HepG2 (cell line): ENCODE measurements at regions not wholly inside any gene's neighbourhood (a gene's known extent, or its start where the extent isn't known, plus 50 kb on each side); places are given as distances from the start of the nearest gene placed in this dataset.

ENCODE experiments used
- DMTF1 ChIP-seq: sonication (generic); formaldehyde crosslinking; IDR thresholded peaks from 2 replicates; pipeline ENCODE4 v1.4.0; 2020; ENCODE audit warnings: mild to moderate bottlenecking, missing genetic modification reagents
- ESRRA ChIP-seq: sonication (generic); formaldehyde crosslinking; IDR thresholded peaks from 2 replicates; pipeline ENCODE4 v1.5.1; 2020; ENCODE audit warnings: mild to moderate bottlenecking, low read depth, missing genetic modification reagents
- ETV6 ChIP-seq: sonication (generic); formaldehyde crosslinking; conservative IDR thresholded peaks from 2 replicates; pipeline ENCODE4 v1.4.0; 2020; ENCODE audit warnings: missing genetic modification reagents
- HNRNPL ChIP-seq: fragments of 200-400 bp; formaldehyde crosslinking; IDR thresholded peaks from 2 replicates; pipeline ENCODE4 v1.6.1; 2017; ENCODE audit warnings: mild to moderate bottlenecking, low read depth, low read length
- IKZF5 ChIP-seq: IDR thresholded peaks from 2 replicates; pipeline ENCODE4 v1.6.1; 2018; ENCODE audit warnings: missing genetic modification reagents, mild to moderate bottlenecking, missing compliant biosample characterization
- NFKB2 ChIP-seq: sonication (generic); formaldehyde crosslinking; IDR thresholded peaks from 2 replicates; pipeline ENCODE4 v1.4.0; 2020; ENCODE audit warnings: missing genetic modification reagents, borderline replicate concordance
- NPAS2 ChIP-seq: sonication (generic); formaldehyde crosslinking; IDR thresholded peaks from 2 replicates; pipeline ENCODE4 v1.8.0; 2022; ENCODE audit warnings: mild to moderate bottlenecking, missing genetic modification reagents, borderline replicate concordance
- PCBP1 ChIP-seq: fragments of 200-400 bp; formaldehyde crosslinking; IDR thresholded peaks from 2 replicates; pipeline ENCODE4 v1.6.1; 2017; ENCODE audit warnings: mild to moderate bottlenecking, low read depth, low read length, borderline replicate concordance
- PHF5A ChIP-seq: IDR thresholded peaks from one replicate; pipeline ENCODE4 v1.6.1; 2018; ENCODE audit warnings: low read depth, missing genetic modification reagents; ENCODE audit not compliant: unreplicated experiment
- RARA ChIP-seq: IDR thresholded peaks from 2 replicates; pipeline ENCODE4 v1.6.1; 2016; ENCODE audit warnings: missing genetic modification reagents, missing compliant biosample characterization
- SRSF1 ChIP-seq: fragments of 200-400 bp; formaldehyde crosslinking; optimal IDR thresholded peaks from 2 replicates; pipeline ENCODE3; 2017; ENCODE audit warnings: mild to moderate bottlenecking, low read depth, low read length, moderate library complexity
- THRA ChIP-seq: sonication (generic); formaldehyde crosslinking; IDR thresholded peaks from 2 replicates; pipeline ENCODE4 v1.4.0; 2020; ENCODE audit warnings: missing genetic modification reagents, borderline replicate concordance
- YEATS2 ChIP-seq: sonication (generic); formaldehyde crosslinking; IDR thresholded peaks from 2 replicates; pipeline ENCODE4 v1.4.0; 2020; ENCODE audit warnings: missing genetic modification reagents, borderline replicate concordance
- ZBTB38 ChIP-seq: sonication (generic); formaldehyde crosslinking; IDR thresholded peaks from 2 replicates; pipeline ENCODE4 v1.5.1; 2020; ENCODE audit warnings: mild to moderate bottlenecking, missing genetic modification reagents
- ZBTB46 ChIP-seq: sonication (generic); formaldehyde crosslinking; IDR thresholded peaks from 2 replicates; pipeline ENCODE4 v1.4.0; 2020; ENCODE audit warnings: mild to moderate bottlenecking, missing genetic modification reagents, borderline replicate concordance
- ZFP91 ChIP-seq: sonication (generic); formaldehyde crosslinking; IDR thresholded peaks from 2 replicates; pipeline ENCODE4 v1.9.0; 2022; ENCODE audit warnings: missing genetic modification reagents, mild to moderate bottlenecking, borderline replicate concordance
- ZNF253 ChIP-seq: sonication (generic); formaldehyde crosslinking; IDR thresholded peaks from 2 replicates; pipeline ENCODE4 v1.8.0; 2022; ENCODE audit warnings: mild to moderate bottlenecking, missing genetic modification reagents, borderline replicate concordance
- ZNF282 ChIP-seq: fragments of 450-650 bp; IDR thresholded peaks from 2 replicates; pipeline ENCODE4 v1.6.1; 2018; ENCODE audit not compliant: partially characterized antibody
- ZNF879 ChIP-seq: sonication (generic); formaldehyde crosslinking; IDR thresholded peaks from 2 replicates; pipeline ENCODE4 v1.8.1; 2023; ENCODE audit warnings: missing genetic modification reagents
- ZNF891 ChIP-seq: sonication (generic); formaldehyde crosslinking; IDR thresholded peaks from 2 replicates; pipeline ENCODE4 v1.5.0; 2020; ENCODE audit warnings: mild to moderate bottlenecking, missing genetic modification reagents

- peak; percentile 82; the same call in 1 of the 2 replicates for TF ChIP-seq IKZF5
- peak; percentile 97 for TF ChIP-seq SRSF1
- TF ChIP-seq YEATS2 = peak; percentile 51; the same call in 1 of the 2 replicates
- TF ChIP-seq HNRNPL = peak; percentile 83; the same call in 1 of the 2 replicates
- no peak for TF ChIP-seq DMTF1 (CRISPR knock-in tag)
- TF ChIP-seq ETV6 = peak; percentile 77; the same call in 1 of the 2 replicates
- no peak for TF ChIP-seq THRA (CRISPR knock-in tag)
- TF ChIP-seq ZNF891 = peak; percentile 97; the same call in 1 of the 2 replicates
- TF ChIP-seq ZBTB46 (CRISPR knock-in tag) = no peak
- no peak; the same call in 1 of the 2 replicates for TF ChIP-seq ZNF879 (CRISPR knock-in tag)
- TF ChIP-seq ZBTB38 (CRISPR knock-in tag) = peak; percentile 57; the same call in 1 of the 2 replicates
- peak; percentile 26 for TF ChIP-seq PHF5A (CRISPR knock-in tag)
- peak; percentile 82; the same call in 1 of the 2 replicates for TF ChIP-seq ZFP91 (CRISPR knock-in tag)
- peak; percentile 50; the same call in 1 of the 2 replicates for TF ChIP-seq RARA (CRISPR knock-in tag)
- no peak; the same call in 1 of the 2 replicates for TF ChIP-seq ZNF253 (CRISPR knock-in tag)
- no peak for TF ChIP-seq ZNF282
- no peak for TF ChIP-seq ESRRA
- peak; percentile 67; the same call in 1 of the 2 replicates for TF ChIP-seq NFKB2 (CRISPR knock-in tag)
- TF ChIP-seq PCBP1 = no peak
- no peak for TF ChIP-seq NPAS2
Measured at GRCh38 chr6:26216886-26217713, 129.9 kb downstream of the HFE start (continued).
